Chondrocyte (in vitro differentiated cells): ENCODE measurements at regions not wholly inside any gene's neighbourhood (a gene's known extent, or its start where the extent isn't known, plus 50 kb on each side); places are given as distances from the start of the nearest gene placed in this dataset.

Experiments used
- DNase-seq: peaks from one replicate; pipeline ENCODE4 v3.0.0; 2021; ENCODE audit warnings: mixed read lengths, low spot score
- H3K27ac Mint-ChIP-seq: one replicate; pipeline ENCODE4 v1.8.0; 2021; ENCODE audit warnings: mild to moderate bottlenecking, moderate library complexity, mixed read lengths; ENCODE audit not compliant: unreplicated experiment
- H3K27me3 Mint-ChIP-seq: 2 replicates; pipeline ENCODE4 v1.8.0; 2021; ENCODE audit warnings: low read depth, mixed read lengths
- H3K36me3 Mint-ChIP-seq: 2 replicates; pipeline ENCODE4 v1.8.0; 2021; ENCODE audit warnings: low read depth, mixed read lengths
- H3K4me1 Mint-ChIP-seq: 2 replicates; pipeline ENCODE4 v1.8.0; 2021; ENCODE audit warnings: low read depth, mild to moderate bottlenecking, mixed read lengths
- H3K4me3 Mint-ChIP-seq: one replicate; pipeline ENCODE4 v1.8.0; 2021; ENCODE audit warnings: mild to moderate bottlenecking, moderate library complexity, mixed read lengths; ENCODE audit not compliant: unreplicated experiment
- H3K9me3 Mint-ChIP-seq: 2 replicates; pipeline ENCODE4 v1.8.0; 2021; ENCODE audit warnings: low read depth, mixed read lengths
- TF ChIP-seq, protein P1 (sequence below): fragments of 200-600 bp; sonication (generic); IDR thresholded peaks from 2 replicates; pipeline ENCODE4 v1.5.0; 2021; ENCODE audit warnings: antibody characterized with exemption, mild to moderate bottlenecking, moderate library complexity

DNA sequence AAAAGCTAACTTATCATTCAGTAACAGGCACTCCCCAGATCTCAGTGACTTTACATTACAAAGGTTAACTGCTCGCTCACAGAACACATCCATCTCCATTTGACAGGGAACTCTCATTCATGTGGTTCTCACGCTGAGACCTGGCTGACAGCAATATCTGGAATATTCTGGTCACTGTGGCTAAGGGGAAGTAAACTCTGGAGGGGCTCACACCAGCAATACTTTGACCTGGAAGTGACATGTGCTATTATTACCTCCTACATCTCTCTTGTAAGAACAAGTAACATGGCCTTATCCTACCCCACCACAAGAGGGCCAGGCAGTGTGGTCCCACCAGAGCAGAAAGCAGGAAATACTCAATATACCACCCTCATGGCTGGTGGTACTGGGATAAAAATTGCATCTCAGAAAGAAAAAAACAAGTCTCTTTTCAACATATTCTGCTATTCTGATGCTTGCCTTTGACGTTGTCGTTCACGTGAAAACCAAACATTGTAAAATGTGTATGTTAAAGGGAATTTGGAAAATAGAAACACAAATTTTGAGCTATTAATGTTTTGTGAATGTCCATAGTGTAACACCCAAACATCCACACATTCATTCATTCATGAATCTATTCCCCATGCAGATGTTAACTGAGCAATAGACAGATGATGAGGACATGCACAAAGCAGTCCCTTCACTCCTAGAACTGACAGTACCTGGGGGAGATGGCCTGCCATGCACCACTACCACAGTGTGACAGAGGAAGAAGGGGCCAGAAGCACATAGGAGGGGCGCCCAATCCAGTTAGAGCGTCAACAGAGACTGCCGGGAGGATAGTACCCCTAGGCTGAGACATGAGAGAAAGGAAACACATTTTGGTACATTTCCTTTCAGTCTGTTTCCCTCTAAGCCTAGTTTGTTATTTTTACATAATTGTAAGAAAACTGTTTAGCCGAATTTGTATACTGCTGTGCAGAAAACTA is 166.0 kb upstream of the SP4 start:
- Mint-ChIP-seq H3K27me3 (peaks cover 21% of the 10 kb centered on the region), H3K27ac (no peak overlapping the region)
- DNase-seq = no peak

DNA sequence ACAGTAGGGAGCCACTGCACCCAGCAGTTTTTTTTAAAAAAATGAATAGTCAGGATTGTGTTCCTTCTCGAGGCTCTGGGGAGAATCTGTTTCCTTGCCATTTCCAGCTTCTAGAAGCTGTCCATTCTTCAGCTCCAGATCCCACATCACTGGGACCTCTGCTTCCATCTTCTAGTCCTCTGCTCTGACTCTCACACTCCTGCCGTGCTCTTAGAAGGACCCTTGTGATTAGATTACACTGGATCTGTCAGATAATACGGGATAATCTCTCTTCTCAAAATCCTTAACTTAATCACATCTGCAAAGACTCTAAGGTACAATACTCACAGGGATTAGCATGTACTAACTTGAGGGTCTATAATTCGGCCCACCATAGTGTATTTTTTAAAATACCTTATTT is 158.9 kb upstream of the SP4 start:
- no peak for DNase-seq
- peaks cover 4% of the 10 kb centered on the region for H3K27me3 Mint-ChIP-seq
- H3K9me3 Mint-ChIP-seq = no peaks in the 10 kb centered on the region
- no peak overlapping the region for H3K4me3 Mint-ChIP-seq
- TF ChIP-seq, protein P1, sequence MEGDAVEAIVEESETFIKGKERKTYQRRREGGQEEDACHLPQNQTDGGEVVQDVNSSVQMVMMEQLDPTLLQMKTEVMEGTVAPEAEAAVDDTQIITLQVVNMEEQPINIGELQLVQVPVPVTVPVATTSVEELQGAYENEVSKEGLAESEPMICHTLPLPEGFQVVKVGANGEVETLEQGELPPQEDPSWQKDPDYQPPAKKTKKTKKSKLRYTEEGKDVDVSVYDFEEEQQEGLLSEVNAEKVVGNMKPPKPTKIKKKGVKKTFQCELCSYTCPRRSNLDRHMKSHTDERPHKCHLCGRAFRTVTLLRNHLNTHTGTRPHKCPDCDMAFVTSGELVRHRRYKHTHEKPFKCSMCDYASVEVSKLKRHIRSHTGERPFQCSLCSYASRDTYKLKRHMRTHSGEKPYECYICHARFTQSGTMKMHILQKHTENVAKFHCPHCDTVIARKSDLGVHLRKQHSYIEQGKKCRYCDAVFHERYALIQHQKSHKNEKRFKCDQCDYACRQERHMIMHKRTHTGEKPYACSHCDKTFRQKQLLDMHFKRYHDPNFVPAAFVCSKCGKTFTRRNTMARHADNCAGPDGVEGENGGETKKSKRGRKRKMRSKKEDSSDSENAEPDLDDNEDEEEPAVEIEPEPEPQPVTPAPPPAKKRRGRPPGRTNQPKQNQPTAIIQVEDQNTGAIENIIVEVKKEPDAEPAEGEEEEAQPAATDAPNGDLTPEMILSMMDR = no peak
- no peak overlapping the region for H3K27ac Mint-ChIP-seq
- no peaks in the 10 kb centered on the region for H3K4me1 Mint-ChIP-seq
- H3K36me3 Mint-ChIP-seq = no peaks in the 10 kb centered on the region

More for the DNA sequence above, 166.0 kb upstream of the SP4 start:
- H3K9me3 Mint-ChIP-seq = no peaks in the 10 kb centered on the region
- H3K4me3 Mint-ChIP-seq = no peak overlapping the region
- TF ChIP-seq, protein P1 = peak; percentile 73
- no peaks in the 10 kb centered on the region for H3K36me3 Mint-ChIP-seq
- no peaks in the 10 kb centered on the region for H3K4me1 Mint-ChIP-seq

- no peaks in the 10 kb centered on the region for H3K27me3 Mint-ChIP-seq
- no peaks in the 10 kb centered on the region for H3K36me3 Mint-ChIP-seq
- no peak overlapping the region for H3K27ac Mint-ChIP-seq
- peaks cover 16% of the 10 kb centered on the region for H3K4me1 Mint-ChIP-seq
- no peaks in the 10 kb centered on the region for H3K9me3 Mint-ChIP-seq
- H3K4me3 Mint-ChIP-seq = no peak overlapping the region
- TF ChIP-seq, protein P1 = no peak
- DNase-seq = no peak
These were observed 151.3 kb upstream of the SP4 start for GRCh38 chr7:21276471-21277035.

GRCh38 chr7:21278944-21279343 is 148.9 kb upstream of the SP4 start:
- peaks cover 2% of the 10 kb centered on the region for H3K27me3 Mint-ChIP-seq
- TF ChIP-seq, protein P1 = no peak

DNA sequence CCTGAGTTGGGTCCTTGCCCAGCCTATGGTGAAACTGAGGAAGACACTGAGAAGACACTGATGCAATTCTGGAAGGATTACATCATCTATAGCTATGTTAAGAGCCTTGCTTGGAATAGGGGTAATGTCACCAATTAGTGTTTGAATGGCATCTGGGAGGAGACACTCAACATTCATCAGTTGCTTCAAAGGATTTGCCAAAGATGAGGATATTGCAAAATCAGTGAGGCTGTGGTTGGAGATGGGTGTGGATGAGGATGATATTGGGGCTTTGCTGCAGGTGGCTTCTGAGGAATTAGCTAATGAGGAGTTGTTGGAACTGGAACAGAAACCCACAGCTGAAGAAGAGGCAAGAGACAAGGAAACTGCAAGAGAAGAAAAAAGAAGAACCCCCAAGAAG is 146.7 kb upstream of the SP4 start:
- Mint-ChIP-seq H3K27me3 (peaks cover 3% of the 10 kb centered on the region), H3K27ac (no peak overlapping the region), H3K4me3 (no peak overlapping the region), H3K4me1 (peaks cover 7% of the 10 kb centered on the region), H3K36me3 (no peaks in the 10 kb centered on the region), H3K9me3 (no peaks in the 10 kb centered on the region)
- no peak for DNase-seq
- TF ChIP-seq, protein P1 = no peak

More at GRCh38 chr7:21278944-21279343, 148.9 kb upstream of the SP4 start:
- Mint-ChIP-seq H3K36me3 (no peaks in the 10 kb centered on the region), H3K9me3 (no peaks in the 10 kb centered on the region), H3K4me1 (peaks cover 16% of the 10 kb centered on the region), H3K4me3 (no peak overlapping the region), H3K27ac (no peak overlapping the region)
- DNase-seq = no peak
